ENCODE measurements at regions not wholly inside any gene's neighbourhood (a gene's known extent, or its start where the extent isn't known, plus 50 kb on each side); places are given as distances from the start of the nearest gene placed in this dataset.

DNA sequence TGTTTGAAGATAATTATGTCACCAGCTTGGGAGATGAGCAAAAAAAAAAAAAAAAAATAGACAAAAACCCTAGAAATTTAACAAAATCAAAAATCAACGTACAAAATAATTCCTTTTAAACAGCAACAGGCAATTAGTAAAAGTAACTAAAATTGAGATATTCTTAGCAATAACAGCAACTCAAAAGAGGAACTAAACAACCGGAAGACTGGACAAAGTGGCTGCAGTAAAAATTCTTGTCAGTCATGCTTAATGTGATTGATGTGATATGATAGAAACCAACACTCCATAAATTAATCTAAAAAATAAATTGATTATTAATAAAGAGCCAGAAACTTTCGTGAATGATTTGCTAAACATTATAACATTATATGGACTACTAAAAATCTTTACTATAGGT is 1534.6 kb upstream of the AGA start:
- TF ChIP-seq, protein P1, sequence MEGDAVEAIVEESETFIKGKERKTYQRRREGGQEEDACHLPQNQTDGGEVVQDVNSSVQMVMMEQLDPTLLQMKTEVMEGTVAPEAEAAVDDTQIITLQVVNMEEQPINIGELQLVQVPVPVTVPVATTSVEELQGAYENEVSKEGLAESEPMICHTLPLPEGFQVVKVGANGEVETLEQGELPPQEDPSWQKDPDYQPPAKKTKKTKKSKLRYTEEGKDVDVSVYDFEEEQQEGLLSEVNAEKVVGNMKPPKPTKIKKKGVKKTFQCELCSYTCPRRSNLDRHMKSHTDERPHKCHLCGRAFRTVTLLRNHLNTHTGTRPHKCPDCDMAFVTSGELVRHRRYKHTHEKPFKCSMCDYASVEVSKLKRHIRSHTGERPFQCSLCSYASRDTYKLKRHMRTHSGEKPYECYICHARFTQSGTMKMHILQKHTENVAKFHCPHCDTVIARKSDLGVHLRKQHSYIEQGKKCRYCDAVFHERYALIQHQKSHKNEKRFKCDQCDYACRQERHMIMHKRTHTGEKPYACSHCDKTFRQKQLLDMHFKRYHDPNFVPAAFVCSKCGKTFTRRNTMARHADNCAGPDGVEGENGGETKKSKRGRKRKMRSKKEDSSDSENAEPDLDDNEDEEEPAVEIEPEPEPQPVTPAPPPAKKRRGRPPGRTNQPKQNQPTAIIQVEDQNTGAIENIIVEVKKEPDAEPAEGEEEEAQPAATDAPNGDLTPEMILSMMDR (IDR thresholded peaks at IDR 0.05; ENCODE audit: low read length): no peak
- TF ChIP-seq EZH2 (optimal IDR thresholded peaks at IDR 0.05; ENCODE audit: low read depth, low read length): no peak

All from MM.1S (cell line).